HG02623 (cell line): ENCODE measurements at regions not wholly inside any gene's neighbourhood (a gene's known extent, or its start where the extent isn't known, plus 50 kb on each side); places are given as distances from the start of the nearest gene placed in this dataset.
"Not testable (repeated sequence)": the region's sequence is repeated elsewhere in the genome, so short reads cannot be mapped to it uniquely, and the experiment has no call there.

ENCODE experiments used
- ATAC-seq: cut with Tn5 transposase; IDR thresholded peaks from one replicate; pipeline ENCODE4 v1.9.1; 2021; ENCODE audit warnings: moderate library complexity; ENCODE audit not compliant: unreplicated experiment

DNA sequence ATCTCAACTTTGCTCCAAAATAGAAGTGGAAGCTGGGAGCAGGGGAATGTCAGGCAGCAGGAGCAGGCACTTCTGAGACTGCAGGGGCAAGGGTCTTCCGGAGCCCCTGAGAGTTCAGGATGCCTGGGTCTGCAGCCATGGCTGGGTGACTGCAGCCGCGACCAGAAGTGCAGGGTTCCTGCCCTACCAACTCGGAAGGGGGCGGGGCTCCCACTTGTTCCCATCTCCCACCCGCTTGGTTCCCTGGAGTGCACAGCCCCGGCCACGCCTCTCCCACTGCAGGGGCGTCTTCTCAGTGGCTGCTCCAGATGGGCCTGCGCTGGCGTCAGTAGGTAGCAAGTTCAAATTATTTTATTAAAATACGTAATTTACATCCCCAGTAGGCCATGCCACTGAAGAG lies 1631.7 kb downstream of the OLFM4 start:
- no peak for ATAC-seq

DNA sequence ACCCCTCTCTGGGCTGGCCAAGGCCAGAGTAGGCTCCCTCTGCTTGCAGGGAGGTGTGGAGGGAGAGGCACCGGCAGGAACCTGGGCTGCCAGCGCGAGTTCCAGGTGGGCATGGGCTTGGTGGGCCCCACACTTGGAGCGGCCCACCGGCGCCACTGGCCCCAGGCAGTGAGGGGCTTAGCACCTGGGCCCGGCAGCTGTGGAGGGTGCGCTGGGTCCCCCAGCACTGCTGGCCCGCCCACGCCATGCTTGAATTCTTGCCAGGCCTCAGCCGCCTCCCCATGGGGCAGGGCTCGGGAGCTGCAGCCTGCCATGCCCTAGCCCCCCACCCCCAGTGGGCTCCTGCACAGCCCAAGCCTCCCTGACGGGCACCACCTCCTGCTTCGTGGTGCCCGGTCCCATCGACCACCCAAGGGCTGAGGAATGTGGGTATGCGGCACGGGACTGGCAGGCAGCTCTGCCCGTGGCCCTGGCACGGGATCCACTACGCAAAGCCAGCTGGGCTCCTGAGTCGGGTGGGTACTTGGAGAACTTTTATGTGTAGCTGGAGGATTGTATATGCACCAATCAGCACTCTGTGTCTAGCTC lies 1648.0 kb downstream of the OLFM4 start:
- no peak for ATAC-seq

DNA sequence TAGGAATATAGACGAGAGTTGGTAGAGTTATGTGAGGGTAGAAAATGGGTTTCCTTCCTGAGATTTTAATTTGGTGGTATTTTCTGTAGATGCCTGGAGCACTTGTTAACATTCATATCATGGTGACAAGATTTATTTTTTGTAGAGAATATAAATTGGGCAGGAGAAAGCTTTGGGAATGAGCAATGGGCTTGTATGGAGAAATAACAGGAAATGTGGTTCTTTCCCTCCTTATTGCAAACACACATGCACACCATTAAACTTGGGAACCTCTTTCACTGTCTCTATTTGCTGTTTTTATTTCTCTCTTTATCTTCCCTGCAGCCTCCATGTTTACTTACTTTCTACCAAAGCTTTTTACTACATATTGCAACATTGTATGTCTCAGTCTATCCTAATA lies 1653.6 kb downstream of the OLFM4 start:
- ATAC-seq, result no peak

DNA sequence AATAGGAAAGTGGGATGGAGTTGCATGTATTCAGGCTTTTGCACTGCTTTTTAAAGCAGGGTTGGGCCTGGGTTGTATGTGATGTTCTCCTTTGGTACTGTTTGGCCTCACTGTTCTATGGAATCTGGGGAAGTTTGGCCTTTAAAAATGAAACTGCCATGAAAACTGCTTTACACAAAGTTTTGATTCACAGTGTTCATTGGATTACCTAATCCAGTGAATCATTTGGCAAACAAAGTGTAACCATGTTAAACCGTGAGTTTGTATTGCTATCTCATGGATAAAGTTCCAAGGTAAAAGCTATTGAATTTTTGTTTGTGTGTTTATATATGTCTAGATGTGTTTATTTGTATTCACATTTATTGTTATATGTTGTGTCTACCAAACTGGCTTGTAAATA lies 1658.6 kb downstream of the OLFM4 start:
- ATAC-seq, result no peak

DNA sequence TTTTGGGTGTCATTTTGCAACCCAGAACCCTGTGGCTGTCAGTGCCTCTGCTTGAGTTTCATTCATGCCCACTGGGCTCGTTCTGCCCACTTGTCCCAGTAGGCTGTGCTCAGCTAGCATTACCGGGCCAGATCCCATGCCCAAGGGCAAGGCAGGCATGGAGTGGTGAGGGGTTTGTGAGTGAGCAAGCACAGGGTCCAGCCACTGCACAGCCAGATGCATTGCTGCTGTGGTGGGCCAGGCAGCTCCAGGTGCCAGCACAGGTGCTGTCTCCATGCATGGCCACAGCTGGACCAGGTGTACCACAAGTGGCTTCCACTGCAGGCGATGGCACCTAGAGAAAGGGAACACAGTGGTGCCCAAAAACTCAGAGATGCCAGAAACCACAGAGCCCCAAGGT lies 1671.2 kb downstream of the OLFM4 start:
- no peak for ATAC-seq

DNA sequence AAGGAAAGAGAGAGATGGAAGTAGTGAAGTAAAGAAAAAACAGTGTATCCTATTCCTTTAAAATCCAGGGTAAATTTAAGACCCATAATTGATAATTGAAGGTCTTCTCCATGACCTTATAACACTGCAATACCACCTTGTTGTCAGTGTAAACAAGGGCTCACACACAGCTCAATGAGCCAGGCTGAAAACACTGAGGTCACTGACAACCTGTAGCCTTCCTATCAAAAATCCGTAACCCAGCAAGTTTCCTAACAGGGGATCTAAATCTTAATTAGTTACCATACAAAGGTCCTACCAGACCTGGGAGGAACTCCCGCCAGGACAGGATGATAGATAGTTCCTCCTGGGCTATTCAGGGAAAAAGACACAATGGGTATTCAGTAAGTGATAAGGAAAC lies 1677.1 kb downstream of the OLFM4 start:
- no peak for ATAC-seq

DNA sequence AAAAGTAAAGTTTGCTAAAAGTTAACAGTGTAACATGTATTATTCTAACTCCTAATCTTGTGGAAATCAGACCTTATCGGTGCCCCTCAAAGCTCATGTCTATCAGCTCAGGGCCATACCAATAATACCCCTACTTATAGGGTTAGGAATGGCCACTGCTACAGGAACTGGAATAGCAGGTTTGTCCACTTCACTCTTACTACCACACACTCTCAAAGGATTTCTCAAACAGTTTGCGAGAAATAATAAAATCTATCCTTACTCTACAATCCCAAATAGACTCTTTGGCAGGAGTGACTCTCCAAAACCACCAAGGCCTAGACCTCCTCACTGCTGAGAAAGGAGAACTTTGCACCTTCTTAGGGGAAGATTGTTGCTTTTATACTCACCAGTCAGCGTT lies 1677.7 kb downstream of the OLFM4 start:
- ATAC-seq, result no peak

DNA sequence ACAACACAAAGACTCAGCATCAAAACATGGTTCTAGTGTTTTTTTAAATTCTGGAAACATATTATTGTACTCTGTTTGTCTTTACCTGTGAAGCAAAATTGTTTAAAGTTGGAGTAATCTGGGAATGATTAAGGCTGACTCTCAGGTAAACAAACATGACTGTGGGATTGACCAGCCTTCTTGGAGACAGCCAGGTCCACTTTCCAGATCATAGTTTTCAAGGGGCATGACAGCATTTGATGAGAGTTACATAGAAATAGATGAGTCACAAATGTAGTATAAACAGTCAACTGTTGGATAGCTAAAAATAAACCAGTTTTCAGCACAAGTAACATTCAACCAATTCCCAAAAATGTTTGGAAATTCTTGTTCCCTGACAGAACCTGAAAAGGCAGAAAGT lies 1680.9 kb downstream of the OLFM4 start:
- no peak for ATAC-seq

DNA sequence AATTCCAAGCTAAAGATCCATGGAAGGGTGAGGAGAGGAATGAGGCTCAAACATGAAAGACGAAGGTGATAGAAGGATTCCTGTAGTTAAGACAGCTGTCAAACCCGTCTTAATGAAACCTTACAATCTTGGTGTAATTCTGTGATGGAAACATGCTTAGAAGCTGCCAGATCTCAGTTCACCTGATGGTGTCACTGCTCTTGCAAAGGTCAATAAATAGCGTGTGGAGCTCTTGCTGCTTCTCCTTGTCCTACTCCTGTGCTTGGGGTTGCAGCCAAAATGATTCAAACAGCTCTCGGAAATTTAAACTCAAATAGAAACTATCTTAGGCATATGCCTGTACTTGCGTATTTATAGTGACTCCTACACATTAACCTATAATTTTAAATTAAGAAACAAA lies 1705.0 kb downstream of the OLFM4 start:
- ATAC-seq, result no peak

DNA sequence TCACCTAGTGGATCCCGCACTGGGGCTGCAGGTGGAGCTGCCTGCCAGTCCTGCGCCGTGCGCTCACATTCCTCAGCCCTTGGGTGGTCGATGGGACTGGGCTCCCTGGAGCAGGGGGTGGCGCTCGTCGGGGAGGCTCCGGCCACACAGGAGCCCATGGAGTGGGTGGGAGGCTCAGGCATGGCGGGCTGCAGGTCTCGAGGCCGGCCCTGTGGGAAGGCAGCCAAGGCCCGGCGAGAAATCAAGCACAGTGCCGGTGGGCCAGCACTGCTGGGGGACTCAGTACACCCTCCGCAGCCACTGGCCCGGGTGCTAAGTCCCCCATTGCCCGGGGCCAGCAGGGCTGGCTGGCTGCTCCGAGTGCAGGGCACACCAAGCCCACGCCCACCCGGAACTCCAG lies 1708.6 kb downstream of the OLFM4 start:
- ATAC-seq, result not testable (repeated sequence)

DNA sequence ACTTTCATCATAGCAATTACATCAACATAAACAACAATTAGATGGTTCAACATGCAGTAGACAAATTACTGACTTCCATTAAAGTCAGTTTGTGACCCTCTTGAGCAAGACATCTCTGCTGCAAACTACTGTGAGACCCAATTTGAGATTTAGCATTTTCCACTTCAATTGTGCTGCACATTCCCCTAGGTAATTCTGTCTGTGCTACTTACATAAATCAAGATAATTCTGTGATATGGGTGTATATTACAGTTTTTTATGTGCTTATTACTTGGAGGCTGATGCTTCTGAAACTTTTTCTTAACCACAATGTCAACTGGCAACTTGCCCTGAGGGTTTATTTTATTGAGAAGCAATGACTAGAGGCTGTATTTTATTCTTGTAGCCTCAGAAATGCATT lies 1714.4 kb downstream of the OLFM4 start:
- ATAC-seq, result no peak

DNA sequence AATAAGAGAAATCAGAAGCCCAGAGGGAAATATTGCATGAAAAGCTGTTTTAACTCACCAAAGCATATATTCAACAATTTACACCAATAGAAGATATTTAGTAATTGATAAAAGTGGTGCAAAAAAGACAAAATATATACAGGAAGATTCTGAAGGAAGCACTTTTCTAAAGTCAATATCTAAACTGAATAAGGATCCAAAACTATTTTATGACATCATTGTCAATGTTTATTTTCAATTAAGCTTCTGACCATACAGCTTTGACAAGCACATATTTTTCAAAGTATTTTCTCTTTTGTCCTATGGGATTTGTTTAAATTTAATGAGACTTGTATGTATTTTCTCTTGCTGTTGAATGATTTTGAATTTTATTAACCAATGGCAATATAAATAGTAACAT lies 1716.1 kb downstream of the OLFM4 start:
- no peak for ATAC-seq

DNA sequence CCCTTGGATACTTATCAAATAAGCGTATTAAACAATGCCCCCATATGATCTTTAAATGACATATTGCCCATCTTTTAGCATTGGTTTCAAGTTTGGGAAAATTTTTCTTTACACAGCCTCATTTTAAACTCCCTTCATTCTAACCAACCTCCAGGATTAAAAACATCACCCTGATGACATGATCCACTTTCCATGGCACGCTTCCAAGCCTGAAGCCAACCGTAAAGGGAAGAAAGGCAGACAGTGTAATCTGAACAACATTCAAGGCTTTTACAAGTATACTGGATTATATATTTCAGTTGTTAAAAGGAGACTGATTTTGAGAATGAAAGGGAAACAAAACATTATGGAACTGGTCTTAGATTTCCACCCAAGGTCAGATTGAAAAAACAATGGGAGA lies 1721.9 kb downstream of the OLFM4 start:
- ATAC-seq, result no peak

DNA sequence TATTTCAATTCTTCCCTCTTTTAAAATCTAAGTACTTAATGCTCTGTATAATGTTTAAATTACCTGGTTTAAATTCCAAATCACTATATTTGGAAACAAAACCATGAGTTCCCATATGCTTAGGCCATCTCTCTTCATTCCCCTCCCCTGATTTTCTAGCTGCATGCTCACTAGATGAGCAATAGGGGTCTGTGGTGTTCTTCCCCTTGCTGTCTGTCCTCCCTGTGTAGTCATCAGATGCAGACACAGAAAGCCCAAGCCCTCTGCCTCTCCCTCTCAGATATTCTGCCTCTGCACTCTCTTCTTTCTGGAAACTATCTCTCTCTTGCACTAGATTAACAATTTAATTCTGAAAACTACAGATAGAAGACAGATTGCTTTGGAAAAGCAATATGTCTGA lies 1730.2 kb downstream of the OLFM4 start:
- ATAC-seq, result no peak

DNA sequence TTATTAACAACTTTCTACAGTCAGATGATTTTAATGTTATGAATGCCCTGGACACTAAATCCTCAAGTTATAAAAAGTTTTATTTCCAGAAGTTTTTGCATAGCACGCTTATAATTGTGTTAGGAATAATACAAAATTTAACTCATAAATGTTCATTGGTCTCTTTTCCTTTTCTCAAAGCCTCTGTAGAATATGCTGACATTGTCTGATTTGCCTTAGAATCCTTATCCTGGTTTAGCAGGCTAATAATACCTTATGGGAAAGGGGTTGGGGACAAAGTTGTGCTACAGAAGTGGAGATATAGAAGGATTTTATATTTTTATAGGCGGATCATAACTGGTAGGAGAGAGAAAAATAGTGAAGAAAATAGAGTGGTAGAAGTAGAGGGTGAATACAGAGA lies 1739.6 kb downstream of the OLFM4 start:
- ATAC-seq, result no peak

DNA sequence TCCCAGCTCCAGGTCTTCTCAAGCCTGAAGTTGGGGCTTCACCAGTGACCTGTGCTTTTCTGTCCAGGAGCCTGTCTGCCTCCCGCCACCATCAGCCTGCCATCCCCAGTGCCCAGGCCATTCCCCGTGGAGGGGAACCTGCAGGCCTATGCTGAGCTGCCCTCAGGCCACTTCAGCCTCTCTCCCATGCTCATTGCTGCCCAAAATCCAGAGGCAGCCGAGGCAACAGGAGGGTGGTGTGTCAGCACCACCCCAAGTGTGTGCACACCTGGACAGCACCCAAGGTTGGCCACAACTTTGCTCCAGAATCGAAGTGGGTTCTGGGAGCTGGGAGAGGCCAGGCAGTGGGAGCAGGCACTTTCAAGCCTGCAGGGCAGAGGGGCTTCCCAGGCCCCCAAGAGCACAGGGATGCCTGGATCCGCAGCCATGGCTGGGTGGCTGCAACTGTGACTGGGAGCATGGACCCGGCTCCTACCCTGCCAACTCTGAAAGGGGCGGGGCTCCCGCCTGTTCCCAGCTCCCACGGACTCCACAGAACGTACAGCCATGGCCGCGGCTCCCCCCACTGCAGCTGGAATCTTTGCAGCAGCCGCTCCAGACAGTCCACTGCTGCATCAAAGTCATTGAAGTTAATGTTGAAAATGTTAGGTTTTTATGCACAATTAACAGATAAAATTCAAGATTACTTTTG lies 1747.0 kb downstream of the OLFM4 start:
- no peak for ATAC-seq

DNA sequence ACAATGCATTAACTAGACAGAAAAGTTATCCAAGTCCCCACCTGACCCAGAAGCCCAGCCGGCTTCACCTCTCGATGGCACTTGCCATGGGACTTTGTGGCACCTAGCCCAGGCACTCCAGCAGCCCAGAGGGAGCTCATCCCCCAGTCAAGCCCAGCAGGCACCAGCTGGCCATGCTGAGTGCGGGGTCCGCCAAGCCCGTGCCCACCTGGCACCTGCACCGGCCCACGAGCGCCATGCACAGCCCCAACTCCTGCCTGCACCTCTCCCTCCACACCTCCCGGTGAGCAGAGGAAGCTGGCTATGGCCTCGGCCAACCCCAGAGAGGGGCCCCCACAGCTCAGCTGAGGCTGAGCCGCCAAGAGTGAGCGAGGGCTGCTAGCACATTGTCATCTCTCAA lies 1759.1 kb downstream of the OLFM4 start:
- ATAC-seq, result no peak

DNA sequence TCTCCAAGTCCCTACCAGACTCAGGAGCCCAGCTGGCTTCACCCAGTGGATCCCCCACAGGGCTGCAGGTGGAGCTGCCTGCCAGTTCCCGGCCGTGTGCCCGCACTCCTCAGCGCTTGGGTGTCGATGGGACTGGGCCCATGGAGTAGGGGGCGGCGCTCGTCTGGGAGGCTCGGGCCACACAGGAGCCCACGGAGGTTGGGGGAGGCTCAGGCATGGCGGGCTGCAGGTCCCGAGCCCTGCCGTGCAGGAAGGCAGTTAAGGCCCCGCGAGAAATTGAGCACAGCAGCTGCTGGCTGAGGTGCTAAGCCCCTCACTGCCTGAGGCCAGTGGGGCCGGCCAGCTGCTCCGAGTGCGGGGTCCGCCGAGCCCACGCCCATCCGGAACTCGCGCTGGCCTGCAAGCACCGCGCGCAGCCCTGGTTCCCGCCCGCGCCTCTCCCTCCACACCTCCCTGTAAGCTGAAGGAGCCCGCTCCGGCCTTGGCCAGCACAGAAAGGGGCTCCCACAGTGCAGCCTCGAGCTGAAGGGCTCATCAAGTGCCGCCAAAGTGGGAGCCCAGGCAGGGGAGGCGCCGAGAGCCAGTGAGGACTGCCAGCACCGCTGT lies 1771.1 kb downstream of the OLFM4 start:
- no peak for ATAC-seq

DNA sequence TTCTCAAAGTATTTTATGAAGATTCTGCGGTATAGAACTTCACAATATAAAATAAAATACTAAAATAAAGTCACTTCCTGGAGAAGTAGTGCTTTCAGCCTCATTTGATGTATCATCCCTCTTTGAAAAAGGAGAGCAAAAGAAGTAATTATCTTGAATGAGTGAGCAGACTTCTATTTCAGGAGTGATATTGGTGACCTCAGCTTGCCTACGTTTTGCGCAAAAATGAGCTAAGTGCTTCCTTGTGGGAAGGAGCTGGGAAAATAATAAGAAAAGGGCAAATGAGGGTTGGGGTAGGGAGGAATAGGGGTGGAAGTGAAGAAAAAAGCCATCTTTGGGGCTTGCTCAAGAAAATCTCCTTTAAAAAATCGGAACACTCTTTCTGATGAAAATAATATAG lies 1773.6 kb downstream of the OLFM4 start:
- ATAC-seq, result no peak

DNA sequence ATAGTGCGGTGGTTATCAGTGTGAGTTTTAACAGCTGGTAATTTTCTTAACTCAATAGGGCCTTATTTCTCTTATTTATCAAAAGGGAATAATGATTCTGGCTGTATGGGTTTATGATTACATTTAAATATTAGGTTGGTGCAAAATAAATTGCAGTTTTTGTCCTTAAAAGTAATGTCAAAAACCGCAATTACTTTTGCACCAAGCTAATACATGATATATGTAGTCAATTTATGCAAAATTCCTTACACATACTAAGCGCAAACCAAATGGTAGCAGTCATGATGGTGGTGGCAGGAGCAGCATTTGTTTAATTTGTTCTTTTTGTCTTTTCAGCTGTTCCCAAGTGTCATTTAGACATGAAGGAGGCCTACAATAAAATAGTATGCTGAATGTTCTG lies 1777.1 kb downstream of the OLFM4 start:
- ATAC-seq, result no peak

DNA sequence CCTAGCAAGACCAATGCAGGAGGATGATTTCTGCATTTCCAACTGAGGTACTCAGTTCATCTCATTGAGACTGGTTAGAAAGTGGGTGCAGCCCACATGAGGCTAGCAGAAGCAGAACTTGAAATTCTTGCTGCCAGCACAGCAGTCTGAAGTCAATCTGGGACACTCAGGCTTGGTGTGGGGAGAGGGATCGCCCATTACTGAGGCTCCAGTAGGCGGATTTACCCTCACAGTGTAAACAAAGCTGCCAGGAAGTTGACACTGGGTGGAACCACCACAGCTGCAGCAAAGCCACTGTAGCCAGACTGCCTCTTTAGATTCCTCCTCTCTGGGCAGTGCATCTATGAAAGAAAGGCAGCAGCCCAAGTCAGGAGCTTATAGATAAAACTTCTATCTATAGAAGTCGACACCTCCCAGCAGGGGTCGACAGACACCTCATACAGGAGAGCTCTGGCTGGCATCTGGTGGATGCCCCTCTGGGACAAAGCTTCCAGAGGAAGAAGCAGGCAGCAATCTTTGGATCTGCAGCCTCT lies 1793.4 kb downstream of the OLFM4 start:
- not testable (repeated sequence) for ATAC-seq

DNA sequence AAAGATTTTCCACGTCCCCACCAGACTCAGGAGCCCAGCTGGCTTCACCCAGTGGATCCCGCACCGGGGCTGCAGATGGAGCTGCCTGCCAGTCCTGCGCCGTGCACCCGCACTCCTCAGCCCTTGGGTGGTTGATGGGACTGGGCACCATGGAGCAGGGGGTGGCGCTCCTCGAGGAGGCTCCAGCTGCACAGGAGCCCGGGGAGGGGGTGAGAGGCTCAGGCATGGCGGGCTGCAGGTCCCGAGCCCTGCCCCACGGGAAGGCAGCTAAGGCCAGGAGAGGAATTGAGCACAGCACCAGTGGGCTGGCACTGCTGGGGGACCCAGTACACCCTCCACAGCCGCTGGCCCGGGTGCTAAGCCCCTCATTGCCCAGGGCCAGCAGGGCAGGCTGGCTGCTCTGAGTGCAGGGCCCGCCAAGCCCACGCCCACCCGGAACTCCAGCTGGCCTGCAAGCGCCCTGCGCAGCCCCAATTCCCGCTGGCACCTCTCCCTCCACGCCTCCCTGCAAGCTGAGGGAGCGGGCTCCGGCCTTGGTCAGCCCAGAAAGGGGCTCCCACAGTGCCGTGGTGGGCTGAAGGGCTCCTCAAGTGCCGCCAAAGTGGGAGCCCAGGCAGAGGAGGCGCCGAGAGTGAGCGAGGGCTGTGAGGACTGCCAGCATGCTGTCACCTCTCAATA lies 1800.9 kb downstream of the OLFM4 start:
- not testable (repeated sequence) for ATAC-seq
